Adrenal gland (tissue), 9 donors: ENCODE measurements at regions not wholly inside any gene's neighbourhood (a gene's known extent, or its start where the extent isn't known, plus 50 kb on each side); places are given as distances from the start of the nearest gene placed in this dataset.

Source experiments
- DNase-seq, 7 donors: peaks; one replicate each; pipeline ENCODE4 v3.0.0-alpha.2; 2019 to 2020
- H3K27ac ChIP-seq, 5 donors: fragments of 200-600 bp; sonication (generic) in 4 of 5; 1 replicate in 3 of 5; 2 replicates in 2 of 5; pipeline versions ENCODE4 v1.5.1 to v1.8.0; 2016 to 2020; ENCODE audit warnings: mild to moderate bottlenecking in 1 of 5
- H3K27me3 ChIP-seq: fragments of 200-600 bp; 2 replicates; pipeline ENCODE4 v1.8.0; 2021
- H3K36me3 ChIP-seq, 2 donors: fragments of 200-600 bp; replicated peaks in 1 of 2; 1 replicate in 1 of 2; 2 replicates in 1 of 2; pipeline versions ENCODE4 v1.5.1 to v1.8.0; 2018 to 2022
- H3K4me1 ChIP-seq, 2 donors: fragments of 200-600 bp; replicated peaks in 1 of 2; 1 replicate in 1 of 2; 2 replicates in 1 of 2; pipeline versions ENCODE4 v1.5.1 to v1.8.0; 2018 to 2021
- H3K4me3 ChIP-seq, 4 donors: fragments of 200-600 bp; sonication (generic) in 3 of 4; one replicate each; pipeline ENCODE4 v1.5.1; 2016 to 2018
- H3K9me3 ChIP-seq, 3 donors: fragments of 200-600 bp; sonication (generic) in 1 of 3; replicated peaks in 1 of 3; 1 replicate in 2 of 3; 2 replicates in 1 of 3; pipeline versions ENCODE4 v1.5.1 to v1.8.0; 2016 to 2021
- POLR2A ChIP-seq, 2 donors: fragments of 450-650 bp; IDR thresholded peaks; one replicate each; pipeline ENCODE4 v1.6.1; 2017; ENCODE audit warnings: antibody characterized with exemption in 2 of 2, mild to moderate bottlenecking in 2 of 2, moderate library complexity in 1 of 2
- WGBS, 4 donors: extraction: QIAGEN DNeasy Blood & Tissue Kit in 2 of 4; methylation state at CpG; one replicate each; pipeline versions ENCODE4 v1.1.5 to v1.1.7; 2013 to 2017; 5-methylcytosine and 5-hydroxymethylcytosine counted together
- intact Hi-C, 2 donors: fragments of 100-400 bp; cut with DNase I; formaldehyde crosslinking; loops; one replicate each; pipeline versions ENCODE4 v1.14.1 to v1.15.0; 2022 to 2023
- TF ChIP-seq, protein P1 (sequence below), 6 experiments: fragments of 450-650 bp in 4 of 6; fragments of 200-600 bp in 2 of 6; sonication (generic) in 1 of 6; IDR thresholded peaks; 1 replicate in 5 of 6; 2 replicates in 1 of 6; pipeline versions ENCODE4 v1.5.1 to v1.8.0; 2016 to 2021; ENCODE audit warnings: antibody characterized with exemption in 6 of 6, mild to moderate bottlenecking in 2 of 6, moderate library complexity in 1 of 6
- donor health status: healthy with polysubstance abuse.
- donor health status: Bipolar disorder and iron deficiency.
- donor health status: DM: yes; HTN: yes; CAD: no.
- donor health status: DM: no; HTN: no; CAD: no.
- donor health status: DM: no; HTN: no; CAD: no.

DNA sequence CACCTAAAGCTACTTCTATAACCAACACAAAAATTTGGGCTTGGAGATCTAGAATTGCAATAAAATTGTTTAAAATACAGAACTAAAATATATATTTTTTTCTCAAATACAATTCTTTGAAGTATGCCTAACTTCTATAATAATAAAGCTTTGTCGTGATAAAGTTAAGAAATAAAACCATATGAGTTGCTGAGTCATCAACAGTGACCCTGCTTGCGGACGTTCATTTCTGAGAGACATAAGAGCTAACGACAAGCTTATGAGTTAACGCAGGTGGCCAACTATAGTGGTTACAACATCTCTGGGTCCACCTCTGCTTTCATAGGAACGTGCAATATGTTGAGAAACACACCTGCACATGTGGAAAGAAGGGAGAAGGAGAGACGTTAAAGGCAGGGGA, 407.1 kb upstream of the SLC14A2 start:
- no peaks in the 10 kb centered on the region for H3K4me1 ChIP-seq
- TF ChIP-seq POLR2A (IDR thresholded peaks at IDR 0.05), result no peak
- TF ChIP-seq, protein P1, sequence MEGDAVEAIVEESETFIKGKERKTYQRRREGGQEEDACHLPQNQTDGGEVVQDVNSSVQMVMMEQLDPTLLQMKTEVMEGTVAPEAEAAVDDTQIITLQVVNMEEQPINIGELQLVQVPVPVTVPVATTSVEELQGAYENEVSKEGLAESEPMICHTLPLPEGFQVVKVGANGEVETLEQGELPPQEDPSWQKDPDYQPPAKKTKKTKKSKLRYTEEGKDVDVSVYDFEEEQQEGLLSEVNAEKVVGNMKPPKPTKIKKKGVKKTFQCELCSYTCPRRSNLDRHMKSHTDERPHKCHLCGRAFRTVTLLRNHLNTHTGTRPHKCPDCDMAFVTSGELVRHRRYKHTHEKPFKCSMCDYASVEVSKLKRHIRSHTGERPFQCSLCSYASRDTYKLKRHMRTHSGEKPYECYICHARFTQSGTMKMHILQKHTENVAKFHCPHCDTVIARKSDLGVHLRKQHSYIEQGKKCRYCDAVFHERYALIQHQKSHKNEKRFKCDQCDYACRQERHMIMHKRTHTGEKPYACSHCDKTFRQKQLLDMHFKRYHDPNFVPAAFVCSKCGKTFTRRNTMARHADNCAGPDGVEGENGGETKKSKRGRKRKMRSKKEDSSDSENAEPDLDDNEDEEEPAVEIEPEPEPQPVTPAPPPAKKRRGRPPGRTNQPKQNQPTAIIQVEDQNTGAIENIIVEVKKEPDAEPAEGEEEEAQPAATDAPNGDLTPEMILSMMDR (IDR thresholded peaks at IDR 0.05), result no peak

GRCh38 chr18:45212181-45213039, 402.9 kb upstream of the SLC14A2 start:
- peak; percentile 71 to 94 (median 82) for DNase-seq
- Histone ChIP-seq H3K9me3 (no peaks in the 10 kb centered on the region), H3K4me3 (no peak overlapping the region), H3K36me3 (no peaks in the 10 kb centered on the region), H3K27me3 (no peaks in the 10 kb centered on the region), H3K27ac (no peak overlapping the region), H3K4me1 (no peaks in the 10 kb centered on the region)
- WGBS, 4 donors, result 55 to 60% (median 57%) methylated on average over 13 of the region's 13 CpGs
- intact Hi-C loops, result loop anchor here in 1 of 2 donors (10.0 kb wide), 2 partner anchors 538 to 1588 kb away; no protein-coding TSS in a partner anchor
- no peak for TF ChIP-seq POLR2A (IDR thresholded peaks at IDR 0.05)
- TF ChIP-seq, protein P1 (IDR thresholded peaks at IDR 0.05), result peak; percentile 78 to 97 (median 87)

More for the DNA sequence above, 407.1 kb upstream of the SLC14A2 start:
- 74 to 82% (median 79%) methylated on average over 7 of the region's 7 CpGs for WGBS, 4 donors
- Histone ChIP-seq H3K9me3 (no peaks in the 10 kb centered on the region), H3K4me3 (no peak overlapping the region), H3K27ac (no peak overlapping the region), H3K36me3 (no peaks in the 10 kb centered on the region), H3K27me3 (no peaks in the 10 kb centered on the region)
- intact Hi-C loops, result no loop called here
- DNase-seq, result no peak

- Histone ChIP-seq H3K9me3 (no peaks in the 10 kb centered on the region), H3K36me3 (no peaks in the 10 kb centered on the region), H3K27ac (no peak overlapping the region), H3K27me3 (no peaks in the 10 kb centered on the region), H3K4me3 (no peak overlapping the region), H3K4me1 (no peaks in the 10 kb centered on the region)
- 95 to 97% (median 96%) methylated on average over 1 of the region's 1 CpG for WGBS, 4 donors
- TF ChIP-seq, protein P1 (IDR thresholded peaks at IDR 0.05), result peak in 1 of 6 experiments; percentile 7
- TF ChIP-seq POLR2A (IDR thresholded peaks at IDR 0.05), result no peak
- intact Hi-C loops, result loop anchor here in 1 of 2 donors (10.0 kb wide), 2 partner anchors 538 to 1588 kb away; no protein-coding TSS in a partner anchor
- no peak for DNase-seq
Observed at GRCh38 chr18:45213040-45213333, 402.3 kb upstream of the SLC14A2 start.

- 60 to 76% (median 68%) methylated on average over 6 of the region's 6 CpGs for WGBS, 4 donors
- Histone ChIP-seq H3K36me3 (no peaks in the 10 kb centered on the region), H3K4me1 (no peaks in the 10 kb centered on the region), H3K27me3 (no peaks in the 10 kb centered on the region), H3K27ac (no peak overlapping the region), H3K9me3 (no peaks in the 10 kb centered on the region), H3K4me3 (no peak overlapping the region)
- no peak for DNase-seq
- TF ChIP-seq, protein P1 (IDR thresholded peaks at IDR 0.05), result no peak
- intact Hi-C loops, result loop anchor here in 1 of 2 donors (10.0 kb wide), 2 partner anchors 544 to 1594 kb away; no protein-coding TSS in a partner anchor
Observed at GRCh38 chr18:45218436-45218835, 396.8 kb upstream of the SLC14A2 start.
